ENCODE measurements at regions not wholly inside any gene's neighbourhood (a gene's known extent, or its start where the extent isn't known, plus 50 kb on each side); places are given as distances from the start of the nearest gene placed in this dataset.
"Not testable (repeated sequence)": the region's sequence is repeated elsewhere in the genome, so short reads cannot be mapped to it uniquely, and the experiment has no call there.

- H3K79me2 ChIP-seq (ENCODE audit: control insufficient read depth in 1 of 2, insufficient read depth in 2 of 2, low read length in 2 of 2); H3K4ac ChIP-seq (replicated peaks; ENCODE audit: insufficient read length, low read depth, low read length); H3K79me1 ChIP-seq (ENCODE audit: low read depth, low read length); H2BK12ac ChIP-seq (ENCODE audit: low read depth, low read length); H4K8ac ChIP-seq (ENCODE audit: extremely low read depth, insufficient read depth, low read length); FAIRE-seq; H4K91ac ChIP-seq (replicated peaks; ENCODE audit: insufficient read length, low read length); CTCF ChIA-PET (ENCODE audit: partially characterized antibody); H2BK20ac ChIP-seq (ENCODE audit: low read length); H3K14ac ChIP-seq (ENCODE audit: insufficient read length); H3K9me3 ChIP-seq (ENCODE audit: insufficient read depth in 2 of 2, low read depth in 1 of 2, low read length in 1 of 2); H3K9ac ChIP-seq (replicated peaks in 1 of 4; ENCODE audit: extremely low read depth in 1 of 4, low read depth in 3 of 4, low read length in 3 of 4); H2BK5ac ChIP-seq (ENCODE audit: low read depth, low read length); H2BK15ac ChIP-seq (ENCODE audit: low read length); DNase-seq (ENCODE audit: low read depth in 1 of 2, low spot score in 2 of 2); H3K27me3 ChIP-seq (replicated peaks in 1 of 4; ENCODE audit: control insufficient read depth in 3 of 4, extremely low read depth in 1 of 4, insufficient read depth in 3 of 4, low read length in 3 of 4); H3K23me2 ChIP-seq (ENCODE audit: low read depth, low read length); H4K5ac ChIP-seq (ENCODE audit: insufficient read length, low read depth, low read length); H3K27ac ChIP-seq (ENCODE audit: low read depth, low read length); H3K36me3 ChIP-seq (ENCODE audit: control insufficient read depth in 2 of 4, insufficient read depth in 4 of 4, low read length in 3 of 4); H3K56ac ChIP-seq (replicated peaks; ENCODE audit: insufficient read length, low read depth, low read length); H3K23ac ChIP-seq (ENCODE audit: insufficient read length); H3K4me1 ChIP-seq (replicated peaks in 1 of 4; ENCODE audit: control insufficient read depth in 3 of 4, insufficient read depth in 4 of 4, low read length in 3 of 4); H3K4me3 ChIP-seq (ENCODE audit: extremely low read depth in 1 of 4, insufficient read depth in 2 of 4, low read depth in 3 of 4, low read length in 4 of 4); H2BK120ac ChIP-seq (replicated peaks; ENCODE audit: low read depth, low read length); H3K4me2 ChIP-seq (ENCODE audit: insufficient read depth in 1 of 2, low read depth in 2 of 2, low read length in 2 of 2); H3K18ac ChIP-seq (ENCODE audit: extremely low read depth, low read length); H2AFZ ChIP-seq (ENCODE audit: low read length); H2AK5ac ChIP-seq (ENCODE audit: low read depth, low read length); POLR2A ChIA-PET (ENCODE audit: partially characterized antibody); H4K20me1 ChIP-seq (replicated peaks in 1 of 2; ENCODE audit: control insufficient read depth in 1 of 2, insufficient read depth in 2 of 2, low read length in 2 of 2): not testable (repeated sequence)
- 84% methylated on average over 5 of the region's 9 CpGs; no CpG with 5 or more reads in 1 of the 2 experiments for WGBS, 2 experiments (ENCODE audit: extremely low coverage in 1 of 2, insufficient coverage in 1 of 2, insufficient read length in 1 of 2, insufficient replicate concordance in 2 of 2, low coverage in 1 of 2, low lambda C conversion rate in 2 of 2, missing lambda C conversion rate in 1 of 2)
These were observed 57.0 kb upstream of the NBPF15 start for GRCh38 chr1:144518439-144518838.

- 58% methylated on average over 6 of the region's 12 CpGs; no CpG with 5 or more reads in 1 of the 2 experiments for WGBS, 2 experiments (ENCODE audit: extremely low coverage in 1 of 2, insufficient coverage in 1 of 2, insufficient read length in 1 of 2, insufficient replicate concordance in 2 of 2, low coverage in 1 of 2, low lambda C conversion rate in 2 of 2, missing lambda C conversion rate in 1 of 2)
- H3K36me3 ChIP-seq (ENCODE audit: control insufficient read depth in 2 of 4, insufficient read depth in 4 of 4, low read length in 3 of 4); H3K9me3 ChIP-seq (ENCODE audit: insufficient read depth in 2 of 2, low read depth in 1 of 2, low read length in 1 of 2); H4K8ac ChIP-seq (ENCODE audit: extremely low read depth, insufficient read depth, low read length); H3K4me1 ChIP-seq (replicated peaks in 1 of 4; ENCODE audit: control insufficient read depth in 3 of 4, insufficient read depth in 4 of 4, low read length in 3 of 4); H3K27me3 ChIP-seq (replicated peaks in 1 of 4; ENCODE audit: control insufficient read depth in 3 of 4, extremely low read depth in 1 of 4, insufficient read depth in 3 of 4, low read length in 3 of 4); H2AFZ ChIP-seq (ENCODE audit: low read length); H3K27ac ChIP-seq (ENCODE audit: low read depth, low read length); H4K91ac ChIP-seq (replicated peaks; ENCODE audit: insufficient read length, low read length); H3K4me2 ChIP-seq (ENCODE audit: insufficient read depth in 1 of 2, low read depth in 2 of 2, low read length in 2 of 2); H3K23me2 ChIP-seq (ENCODE audit: low read depth, low read length); FAIRE-seq; H3K18ac ChIP-seq (ENCODE audit: extremely low read depth, low read length); H3K79me2 ChIP-seq (ENCODE audit: control insufficient read depth in 1 of 2, insufficient read depth in 2 of 2, low read length in 2 of 2); H3K14ac ChIP-seq (ENCODE audit: insufficient read length); H3K4ac ChIP-seq (replicated peaks; ENCODE audit: insufficient read length, low read depth, low read length); POLR2A ChIA-PET (ENCODE audit: partially characterized antibody); H2BK15ac ChIP-seq (ENCODE audit: low read length); H3K79me1 ChIP-seq (ENCODE audit: low read depth, low read length); H2BK120ac ChIP-seq (replicated peaks; ENCODE audit: low read depth, low read length); H2BK20ac ChIP-seq (ENCODE audit: low read length); H3K9ac ChIP-seq (replicated peaks in 1 of 4; ENCODE audit: extremely low read depth in 1 of 4, low read depth in 3 of 4, low read length in 3 of 4); H4K5ac ChIP-seq (ENCODE audit: insufficient read length, low read depth, low read length); H3K4me3 ChIP-seq (ENCODE audit: extremely low read depth in 1 of 4, insufficient read depth in 2 of 4, low read depth in 3 of 4, low read length in 4 of 4); H4K20me1 ChIP-seq (replicated peaks in 1 of 2; ENCODE audit: control insufficient read depth in 1 of 2, insufficient read depth in 2 of 2, low read length in 2 of 2); H2AK5ac ChIP-seq (ENCODE audit: low read depth, low read length); H2BK5ac ChIP-seq (ENCODE audit: low read depth, low read length); H3K23ac ChIP-seq (ENCODE audit: insufficient read length); CTCF ChIA-PET (ENCODE audit: partially characterized antibody); DNase-seq (ENCODE audit: low read depth in 1 of 2, low spot score in 2 of 2); H2BK12ac ChIP-seq (ENCODE audit: low read depth, low read length); H3K56ac ChIP-seq (replicated peaks; ENCODE audit: insufficient read length, low read depth, low read length): not testable (repeated sequence)
These were observed 58.2 kb upstream of the NBPF15 start for GRCh38 chr1:144519528-144520189.
